HEK293 (cell line): ENCODE measurements at regions not wholly inside any gene's neighbourhood (a gene's known extent, or its start where the extent isn't known, plus 50 kb on each side); places are given as distances from the start of the nearest gene placed in this dataset.

Experiments
- YY1 ChIP-seq: fragments of 450-650 bp; formaldehyde crosslinking; IDR thresholded peaks from 2 replicates; pipeline ENCODE4 v1.5.1; 2018; ENCODE audit warnings: missing biosample characterization, missing genetic modification characterization
- ZNF670 ChIP-seq: fragments of 450-650 bp; formaldehyde crosslinking; IDR thresholded peaks from 2 replicates; pipeline ENCODE4 v1.5.1; 2016; ENCODE audit warnings: missing biosample characterization, missing genetic modification characterization, low read depth

DNA sequence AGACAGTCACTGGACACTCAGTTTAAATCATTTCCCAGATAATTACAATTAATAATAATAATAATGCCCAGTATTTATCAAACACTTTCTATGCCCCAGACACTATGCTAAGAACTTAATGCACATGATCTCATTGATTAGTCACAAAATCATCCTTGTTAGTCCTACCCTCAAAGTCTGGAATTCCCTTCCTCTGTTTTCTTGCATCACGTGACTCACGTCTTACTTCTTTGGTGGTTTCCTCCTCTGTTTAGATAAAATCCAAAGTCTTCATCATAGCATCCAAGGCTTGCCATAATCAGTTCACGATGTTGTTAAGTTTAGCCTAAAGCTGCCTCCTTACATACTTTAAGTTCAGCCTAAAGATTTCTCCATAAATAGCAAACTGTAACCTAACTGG lies 471.9 kb downstream of the PMP22 start:
- TF ChIP-seq ZNF670 (tag by site-specific recombination) (no peak), YY1 (no peak)
